IMR-90 (cell line): ENCODE measurements at regions not wholly inside any gene's neighbourhood (a gene's known extent, or its start where the extent isn't known, plus 50 kb on each side); places are given as distances from the start of the nearest gene placed in this dataset.

Experiments used
- ATAC-seq: fragments of 200-7000 bp; cut with Tn5 transposase; 2 replicates; pipeline ENCODE4 v1.9.1; 2020; ENCODE audit warnings: low read depth, mild to moderate bottlenecking, moderate library complexity
- BruUV-seq: library from RNA; stranded (reverse); fragments of 400-500 nt; replicated peaks from 2 replicates; lab custom pipeline; 2021; lab: Mats Ljungman, UMichigan
- CTCF ChIA-PET: fragments of 300-600 bp; formaldehyde crosslinking; extraction: SDS; loops from one replicate; lab custom pipeline; 2021; ENCODE audit warnings: antibody characterized with exemption; lab: Yijun Ruan, JAX
- POLR2A ChIA-PET: fragments of 300-600 bp; sonication (Branson Sonifier 250); formaldehyde crosslinking; loops from one replicate; lab custom pipeline; 2022; ENCODE audit warnings: antibody characterized with exemption; ENCODE audit not compliant: unreplicated experiment; lab: Charles Lee
- DNase-seq: peaks from one replicate; pipeline ENCODE4 v3.0.0; 2013
- H2AFZ ChIP-seq: replicated peaks from 2 replicates; pipeline ENCODE3; 2013; ENCODE audit warnings: low read length, mild to moderate bottlenecking; ENCODE audit not compliant: poor library complexity
- H2AK5ac ChIP-seq: 2 replicates; pipeline ENCODE4 v1.6.1; 2013; ENCODE audit warnings: low read depth, low read length, inconsistent platforms
- H2AK9ac ChIP-seq: replicated peaks from 2 replicates; pipeline ENCODE3; 2013; ENCODE audit warnings: mild to moderate bottlenecking, low read depth, low read length, moderate library complexity; ENCODE audit not compliant: poor library complexity
- H2BK120ac ChIP-seq: 2 replicates; pipeline ENCODE4 v1.6.1; 2013; ENCODE audit warnings: low read depth, low read length, inconsistent platforms
- H2BK15ac ChIP-seq: 3 replicates; pipeline ENCODE4 v1.6.1; 2013; ENCODE audit warnings: low read depth, low read length, inconsistent platforms
- H2BK20ac ChIP-seq: 2 replicates; pipeline ENCODE4 v1.6.1; 2013; ENCODE audit warnings: low read depth, mild to moderate bottlenecking, inconsistent platforms, low read length, moderate library complexity
- H2BK5ac ChIP-seq: 2 replicates; pipeline ENCODE4 v1.6.1; 2013; ENCODE audit warnings: mild to moderate bottlenecking, low read depth, low read length, inconsistent platforms; ENCODE audit not compliant: poor library complexity, severe bottlenecking
- H3K14ac ChIP-seq: replicated peaks from 2 replicates; pipeline ENCODE4 v1.6.1; 2013; ENCODE audit warnings: low read depth, low read length, inconsistent platforms
- H3K18ac ChIP-seq: 2 replicates; pipeline ENCODE4 v1.6.1; 2013; ENCODE audit warnings: low read depth, low read length, control low read depth
- H3K23ac ChIP-seq: 2 replicates; pipeline ENCODE4 v1.6.1; 2013; ENCODE audit warnings: low read depth, low read length, inconsistent platforms
- H3K27ac ChIP-seq: 2 replicates; pipeline ENCODE4 v1.5.1; 2013; ENCODE audit warnings: mild to moderate bottlenecking, control low read depth, low read length; ENCODE audit not compliant: insufficient read depth
- H3K27me3 ChIP-seq: 2 replicates; pipeline ENCODE4 v1.6.1; 2013; ENCODE audit warnings: low read length; ENCODE audit not compliant: control insufficient read depth, insufficient read depth
- H3K36me3 ChIP-seq: 2 replicates; pipeline ENCODE4 v1.6.1; 2013; ENCODE audit warnings: low read length, mixed read lengths; ENCODE audit not compliant: control insufficient read depth, insufficient read depth
- H3K4ac ChIP-seq: 2 replicates; pipeline ENCODE4 v1.6.1; 2013; ENCODE audit warnings: low read depth, low read length, inconsistent platforms
- H3K4me1 ChIP-seq: 2 replicates; pipeline ENCODE4 v1.6.1; 2013; ENCODE audit warnings: low read length, mixed read lengths; ENCODE audit not compliant: control insufficient read depth, insufficient read depth
- H3K4me2 ChIP-seq: 2 replicates; pipeline ENCODE4 v1.6.1; 2013; ENCODE audit warnings: low read depth, mild to moderate bottlenecking, control low read depth, low read length, moderate library complexity
- H3K4me3 ChIP-seq: 2 replicates; pipeline ENCODE4 v1.5.1; 2013; ENCODE audit warnings: low read depth, mild to moderate bottlenecking, control low read depth, low read length, moderate library complexity; ENCODE audit not compliant: insufficient read depth
- H3K56ac ChIP-seq: 2 replicates; pipeline ENCODE4 v1.6.1; 2013; ENCODE audit warnings: low read length, inconsistent platforms; ENCODE audit not compliant: insufficient read depth; ENCODE audit errors: extremely low read depth
- H3K79me1 ChIP-seq, 2 experiments: 2 replicates each; pipeline ENCODE4 v1.6.1; 2013; ENCODE audit warnings: low read length in 2 of 2, inconsistent platforms in 1 of 2, low read depth in 1 of 2
- H3K9ac ChIP-seq: 2 replicates; pipeline ENCODE4 v1.6.1; 2013; ENCODE audit warnings: low read depth, low read length, control low read depth
- H3K9me1 ChIP-seq: 2 replicates; pipeline ENCODE4 v1.6.1; 2013; ENCODE audit warnings: low read length, inconsistent platforms; ENCODE audit not compliant: insufficient read depth
- H3K9me3 ChIP-seq: 2 replicates; pipeline ENCODE4 v1.6.1; 2013; ENCODE audit warnings: low read length; ENCODE audit not compliant: control insufficient read depth, insufficient read depth
- H4K20me1 ChIP-seq: 2 replicates; pipeline ENCODE4 v1.6.1; 2013; ENCODE audit warnings: low read length, inconsistent platforms; ENCODE audit not compliant: insufficient read depth
- H4K5ac ChIP-seq: 2 replicates; pipeline ENCODE4 v1.6.1; 2013; ENCODE audit warnings: mild to moderate bottlenecking, low read depth, low read length, control low read depth
- H4K8ac ChIP-seq, 2 experiments: 2 replicates each; pipeline ENCODE4 v1.6.1; 2013; ENCODE audit warnings: low read depth in 2 of 2, low read length in 2 of 2, control low read depth in 1 of 2, inconsistent platforms in 1 of 2
- H4K91ac ChIP-seq: 2 replicates; pipeline ENCODE4 v1.6.1; 2013; ENCODE audit warnings: low read depth, low read length, inconsistent platforms; ENCODE audit not compliant: insufficient read depth
- BHLHE40 ChIP-seq: fragments of 150-350 bp; IDR thresholded peaks from 2 replicates; pipeline ENCODE4 v1.6.1; 2016; ENCODE audit warnings: mild to moderate bottlenecking, low read depth, low read length
- FOS ChIP-seq: fragments of 150-350 bp; IDR thresholded peaks from 2 replicates; pipeline ENCODE4 v1.6.1; 2016; ENCODE audit warnings: low read depth, low read length
- MAFK ChIP-seq: IDR thresholded peaks from 2 replicates; pipeline ENCODE4 v1.6.1; 2012; ENCODE audit warnings: low read depth, low read length, improper control_type of control experiment
- MXI1 ChIP-seq: IDR thresholded peaks from 2 replicates; pipeline ENCODE4 v1.6.1; 2012; ENCODE audit warnings: low read depth, mild to moderate bottlenecking, low read length, moderate library complexity, borderline replicate concordance
- POLR2A ChIP-seq: IDR thresholded peaks from 2 replicates; pipeline ENCODE4 v1.6.1; 2012; ENCODE audit warnings: mild to moderate bottlenecking, low read depth, low read length
- RFX5 ChIP-seq: IDR thresholded peaks from 2 replicates; pipeline ENCODE4 v1.8.0; 2012; ENCODE audit warnings: low read depth, mild to moderate bottlenecking, low read length, moderate library complexity
- WGBS, 2 experiments: methylation state at CpG; one replicate each; pipeline versions ENCODE4 v1.1.5 to v1.1.7; 2013; ENCODE audit warnings: missing lambda C conversion rate in 2 of 2; ENCODE audit not compliant: insufficient read length in 1 of 2; ENCODE audit errors: extremely low coverage in 2 of 2; 5-methylcytosine and 5-hydroxymethylcytosine counted together
- dilution Hi-C: fragments of 300-500 bp; cut with HindIII; formaldehyde crosslinking; loops from one replicate; pipeline ENCODE4 v1.14.3; 2018; ENCODE audit warnings: low sequenced_read_pairs; ENCODE audit not compliant: unreplicated experiment
- in situ Hi-C: fragments of 300-500 bp; cut with MboI; formaldehyde crosslinking; loops from 3 replicates; pipeline ENCODE4 v1.14.3; 2019; ENCODE audit warnings: low sequenced_read_pairs, inconsistent platforms, mixed read lengths
- intact Hi-C: fragments of 100-400 bp; cut with micrococcal nuclease; formaldehyde crosslinking; loops from 2 replicates; pipeline ENCODE4 v1.10.0; 2022
- TF ChIP-seq, protein P1 (sequence below): fragments of 150-350 bp; IDR thresholded peaks from 2 replicates; pipeline ENCODE4 v1.6.1; 2016; ENCODE audit warnings: low read depth, mild to moderate bottlenecking, low read length, moderate library complexity, borderline replicate concordance
- TF ChIP-seq, protein P2 (sequence below): fragments of 150-350 bp; IDR thresholded peaks from 2 replicates; pipeline ENCODE4 v1.6.1; 2017; ENCODE audit warnings: mild to moderate bottlenecking, antibody characterized with exemption, low read length, low read depth

GRCh38 chr16:56022818-56023217, 147.6 kb upstream of the CES5A start:
- Histone ChIP-seq H3K27ac (no peak overlapping the region), H3K56ac (no peak overlapping the region), H4K20me1 (no peaks in the 10 kb centered on the region), H4K8ac (no peak overlapping the region), H3K9ac (no peak overlapping the region), H3K9me3 (no peaks in the 10 kb centered on the region), H3K23ac (no peak overlapping the region), H2BK120ac (no peak overlapping the region), H3K18ac (no peak overlapping the region), H2BK20ac (no peak overlapping the region), H3K4me1 (no peaks in the 10 kb centered on the region), H4K5ac (no peak overlapping the region), H3K4me3 (no peak overlapping the region), H4K91ac (no peak overlapping the region), H2BK15ac (no peak overlapping the region), H3K36me3 (no peaks in the 10 kb centered on the region), H3K27me3 (no peaks in the 10 kb centered on the region), H2BK5ac (no peak overlapping the region), H2AK5ac (no peak overlapping the region), H3K4me2 (no peak overlapping the region), H3K79me1 (no peaks in the 10 kb centered on the region), H2AK9ac (no peak overlapping the region), H3K9me1 (no peaks in the 10 kb centered on the region), H3K14ac (no peak overlapping the region), H3K4ac (no peak overlapping the region), H2AFZ (no peak overlapping the region)
- no peak for TF ChIP-seq BHLHE40
- TF ChIP-seq POLR2A: no peak
- no peak for TF ChIP-seq FOS
- no peak for TF ChIP-seq RFX5
- TF ChIP-seq, protein P1, sequence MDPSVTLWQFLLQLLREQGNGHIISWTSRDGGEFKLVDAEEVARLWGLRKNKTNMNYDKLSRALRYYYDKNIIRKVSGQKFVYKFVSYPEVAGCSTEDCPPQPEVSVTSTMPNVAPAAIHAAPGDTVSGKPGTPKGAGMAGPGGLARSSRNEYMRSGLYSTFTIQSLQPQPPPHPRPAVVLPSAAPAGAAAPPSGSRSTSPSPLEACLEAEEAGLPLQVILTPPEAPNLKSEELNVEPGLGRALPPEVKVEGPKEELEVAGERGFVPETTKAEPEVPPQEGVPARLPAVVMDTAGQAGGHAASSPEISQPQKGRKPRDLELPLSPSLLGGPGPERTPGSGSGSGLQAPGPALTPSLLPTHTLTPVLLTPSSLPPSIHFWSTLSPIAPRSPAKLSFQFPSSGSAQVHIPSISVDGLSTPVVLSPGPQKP: no peak
- TF ChIP-seq, protein P2, sequence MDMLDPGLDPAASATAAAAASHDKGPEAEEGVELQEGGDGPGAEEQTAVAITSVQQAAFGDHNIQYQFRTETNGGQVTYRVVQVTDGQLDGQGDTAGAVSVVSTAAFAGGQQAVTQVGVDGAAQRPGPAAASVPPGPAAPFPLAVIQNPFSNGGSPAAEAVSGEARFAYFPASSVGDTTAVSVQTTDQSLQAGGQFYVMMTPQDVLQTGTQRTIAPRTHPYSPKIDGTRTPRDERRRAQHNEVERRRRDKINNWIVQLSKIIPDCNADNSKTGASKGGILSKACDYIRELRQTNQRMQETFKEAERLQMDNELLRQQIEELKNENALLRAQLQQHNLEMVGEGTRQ: no peak
- no peak for TF ChIP-seq MXI1
- TF ChIP-seq MAFK: no peak
- POLR2A ChIA-PET: no interaction called here
- no TSS peak for BruUV-seq
- DNase-seq (no peak), ATAC-seq (no peak)
- intact Hi-C loops: no loop called here
- in situ Hi-C loops: no loop called here
- CTCF ChIA-PET: no interaction called here
- WGBS, 2 experiments: 33% methylated on average over 1 of the region's 2 CpGs; no CpG with 5 or more reads in 1 of the 2 experiments
- dilution Hi-C loops: no loop called here
